PFSK-1 (cell line): ENCODE measurements at regions not wholly inside any gene's neighbourhood (a gene's known extent, or its start where the extent isn't known, plus 50 kb on each side); places are given as distances from the start of the nearest gene placed in this dataset.

Experiments used
- FOXP2 ChIP-seq: optimal IDR thresholded peaks from 2 replicates; pipeline ENCODE3; 2011; ENCODE audit warnings: borderline replicate concordance, control low read depth, inconsistent platforms; ENCODE audit not compliant: insufficient read depth; ENCODE audit errors: extremely low read length, extremely low read depth
- POLR2AphosphoS5 ChIP-seq: IDR thresholded peaks from 2 replicates; pipeline ENCODE4 v1.6.1; 2012; ENCODE audit warnings: low read depth, mild to moderate bottlenecking, control low read depth, low read length, moderate library complexity
- SIN3A ChIP-seq: IDR thresholded peaks from 2 replicates; pipeline ENCODE4 v1.6.1; 2012; ENCODE audit warnings: mild to moderate bottlenecking, low read length, moderate library complexity, borderline replicate concordance; ENCODE audit not compliant: insufficient read depth
- TAF1 ChIP-seq: IDR thresholded peaks from 2 replicates; pipeline ENCODE4 v1.6.1; 2012; ENCODE audit warnings: low read length, control low read depth, borderline replicate concordance; ENCODE audit not compliant: insufficient read depth
- TF ChIP-seq, protein P1 (sequence below), 2 experiments: IDR thresholded peaks; 2 replicates each; pipeline versions ENCODE4 v1.6.1 to v1.8.0; 2011 to 2012; ENCODE audit warnings: low read depth in 2 of 2, low read length in 2 of 2, control low read depth in 1 of 2, inconsistent platforms in 1 of 2, mild to moderate bottlenecking in 1 of 2, moderate library complexity in 1 of 2; ENCODE audit not compliant: insufficient read depth in 1 of 2

DNA sequence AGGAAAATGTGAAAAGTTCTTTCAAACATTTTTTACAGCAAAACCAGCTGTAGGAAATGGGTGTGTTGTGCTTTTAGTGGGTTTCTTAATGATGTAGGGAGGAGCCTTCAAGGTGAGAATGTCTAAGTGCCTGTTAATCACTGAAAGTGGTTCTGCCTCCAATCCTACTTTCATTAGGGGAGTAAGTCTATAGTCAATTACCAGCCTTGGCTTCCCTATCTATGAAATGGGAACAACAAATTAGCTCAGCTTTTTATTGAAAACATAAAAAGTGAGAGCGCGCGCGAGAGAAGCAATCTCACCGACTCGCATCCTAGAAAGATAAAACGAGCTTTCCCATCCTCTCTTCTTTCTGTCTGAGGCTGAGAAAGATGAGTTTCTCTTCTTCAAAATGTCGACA, 140.0 kb upstream of the LHX5 start:
- no peak for TF ChIP-seq SIN3A
- TF ChIP-seq POLR2AphosphoS5 = no peak
- TF ChIP-seq, protein P1, sequence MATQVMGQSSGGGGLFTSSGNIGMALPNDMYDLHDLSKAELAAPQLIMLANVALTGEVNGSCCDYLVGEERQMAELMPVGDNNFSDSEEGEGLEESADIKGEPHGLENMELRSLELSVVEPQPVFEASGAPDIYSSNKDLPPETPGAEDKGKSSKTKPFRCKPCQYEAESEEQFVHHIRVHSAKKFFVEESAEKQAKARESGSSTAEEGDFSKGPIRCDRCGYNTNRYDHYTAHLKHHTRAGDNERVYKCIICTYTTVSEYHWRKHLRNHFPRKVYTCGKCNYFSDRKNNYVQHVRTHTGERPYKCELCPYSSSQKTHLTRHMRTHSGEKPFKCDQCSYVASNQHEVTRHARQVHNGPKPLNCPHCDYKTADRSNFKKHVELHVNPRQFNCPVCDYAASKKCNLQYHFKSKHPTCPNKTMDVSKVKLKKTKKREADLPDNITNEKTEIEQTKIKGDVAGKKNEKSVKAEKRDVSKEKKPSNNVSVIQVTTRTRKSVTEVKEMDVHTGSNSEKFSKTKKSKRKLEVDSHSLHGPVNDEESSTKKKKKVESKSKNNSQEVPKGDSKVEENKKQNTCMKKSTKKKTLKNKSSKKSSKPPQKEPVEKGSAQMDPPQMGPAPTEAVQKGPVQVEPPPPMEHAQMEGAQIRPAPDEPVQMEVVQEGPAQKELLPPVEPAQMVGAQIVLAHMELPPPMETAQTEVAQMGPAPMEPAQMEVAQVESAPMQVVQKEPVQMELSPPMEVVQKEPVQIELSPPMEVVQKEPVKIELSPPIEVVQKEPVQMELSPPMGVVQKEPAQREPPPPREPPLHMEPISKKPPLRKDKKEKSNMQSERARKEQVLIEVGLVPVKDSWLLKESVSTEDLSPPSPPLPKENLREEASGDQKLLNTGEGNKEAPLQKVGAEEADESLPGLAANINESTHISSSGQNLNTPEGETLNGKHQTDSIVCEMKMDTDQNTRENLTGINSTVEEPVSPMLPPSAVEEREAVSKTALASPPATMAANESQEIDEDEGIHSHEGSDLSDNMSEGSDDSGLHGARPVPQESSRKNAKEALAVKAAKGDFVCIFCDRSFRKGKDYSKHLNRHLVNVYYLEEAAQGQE (IDR thresholded peaks at IDR 0.05; ENCODE audit: insufficient read depth in 1 of 2, low read depth in 2 of 2, low read length in 2 of 2) = no peak
- TF ChIP-seq FOXP2 = no peak

- TF ChIP-seq, protein P1 (IDR thresholded peaks at IDR 0.05; ENCODE audit: insufficient read depth in 1 of 2, low read depth in 2 of 2, low read length in 2 of 2) = no peak
- TF ChIP-seq POLR2AphosphoS5 (no peak), FOXP2 (no peak), TAF1 (no peak), SIN3A (no peak)
Observed at GRCh38 chr12:113610698-113611097, 139.0 kb upstream of the LHX5 start.

- no peak for TF ChIP-seq TAF1
- TF ChIP-seq FOXP2 = no peak
- no peak for TF ChIP-seq POLR2AphosphoS5
- TF ChIP-seq, protein P1 (IDR thresholded peaks at IDR 0.05; ENCODE audit: insufficient read depth in 1 of 2, low read depth in 2 of 2, low read length in 2 of 2) = no peak
- TF ChIP-seq SIN3A = no peak
Observed at GRCh38 chr12:113609692-113610469, 138.2 kb upstream of the LHX5 start.

DNA sequence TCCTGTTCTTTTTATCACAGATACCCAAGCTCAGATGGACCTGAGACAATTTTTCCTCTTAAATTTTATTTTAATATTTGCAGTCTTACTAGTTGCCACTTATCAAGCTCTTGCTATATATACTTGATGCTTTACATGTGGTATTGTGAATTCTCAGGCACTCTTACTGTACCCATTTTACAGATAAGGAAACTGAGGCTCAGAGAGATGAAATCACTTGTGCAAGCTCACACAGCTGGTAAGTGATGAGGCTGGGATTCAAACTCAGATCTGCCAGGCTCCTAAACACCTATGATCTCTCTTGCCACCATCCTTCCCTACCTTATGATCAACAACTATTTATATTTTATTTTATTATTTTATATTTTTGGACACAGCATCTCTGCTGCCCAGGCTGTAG, 133.0 kb upstream of the LHX5 start:
- no peak for TF ChIP-seq POLR2AphosphoS5
- TF ChIP-seq, protein P1 (IDR thresholded peaks at IDR 0.05; ENCODE audit: insufficient read depth in 1 of 2, low read depth in 2 of 2, low read length in 2 of 2) = no peak
- no peak for TF ChIP-seq FOXP2
- no peak for TF ChIP-seq TAF1
- no peak for TF ChIP-seq SIN3A
